Ovary (tissue), 7 donors: ENCODE measurements at regions not wholly inside any gene's neighbourhood (a gene's known extent, or its start where the extent isn't known, plus 50 kb on each side); places are given as distances from the start of the nearest gene placed in this dataset.

Source experiments
- DNase-seq, 5 donors: peaks; one replicate each; pipeline ENCODE4 v3.0.0-alpha.2; 2019 to 2020
- H3K27ac ChIP-seq, 2 donors: fragments of 200-600 bp; one replicate each; pipeline versions ENCODE4 v1.5.1 to v1.8.0; 2019 to 2022
- H3K27me3 ChIP-seq: fragments of 200-600 bp; one replicate; pipeline ENCODE4 v1.8.0; 2022
- H3K36me3 ChIP-seq: fragments of 200-600 bp; sonication (generic); one replicate; pipeline ENCODE4 v1.5.1; 2019
- H3K4me1 ChIP-seq: one replicate; pipeline ENCODE4 v1.8.1; 2013; ENCODE audit warnings: mild to moderate bottlenecking, moderate library complexity; ENCODE audit not compliant: insufficient read depth
- H3K4me3 ChIP-seq: fragments of 200-600 bp; sonication (generic); one replicate; pipeline ENCODE4 v1.5.1; 2017
- H3K9me3 ChIP-seq, 2 donors: fragments of 200-600 bp in 1 of 2; sonication (generic) in 1 of 2; one replicate each; pipeline versions ENCODE4 v1.5.1 to v1.8.1; 2013 to 2019; ENCODE audit warnings: mild to moderate bottlenecking in 1 of 2, moderate library complexity in 1 of 2
- CTCF ChIP-seq, 3 donors: fragments of 450-650 bp in 2 of 3; fragments of 200-600 bp in 1 of 3; IDR thresholded peaks; one replicate each; pipeline versions ENCODE4 v1.5.1 to v1.8.0; 2016 to 2022; ENCODE audit warnings: antibody characterized with exemption in 3 of 3, mild to moderate bottlenecking in 1 of 3
- EP300 ChIP-seq: sonication (generic); formaldehyde crosslinking; IDR thresholded peaks from one replicate; pipeline ENCODE4 v1.6.1; 2017; ENCODE audit warnings: antibody characterized with exemption
- POLR2A ChIP-seq: fragments of 450-650 bp; IDR thresholded peaks from one replicate; pipeline ENCODE4 v1.6.1; 2017; ENCODE audit warnings: antibody characterized with exemption, mild to moderate bottlenecking, moderate library complexity
- WGBS, 3 donors: extraction: QIAGEN DNeasy Blood & Tissue Kit in 1 of 3; methylation state at CpG; one replicate each; pipeline versions ENCODE4 v1.1.5 to v1.1.7; 2013 to 2017; 5-methylcytosine and 5-hydroxymethylcytosine counted together
- intact Hi-C, 4 donors: fragments of 100-400 bp; cut with DNase I; formaldehyde crosslinking; loops; one replicate each; pipeline versions ENCODE4 v1.11.0 to v1.15.1; 2022 to 2023
- donor health status: DM: no; HTN: no; CAD: no; lungs with moderate emphysema.
- donor health status: DM: no; HTN: no; CAD: no.
- donor health status: Bipolar disorder and iron deficiency.
- donor health status: DM: no; HTN: no; CAD: no.
- donor health status: DM: yes; HTN: yes; CAD: no.

- WGBS, 3 donors, result 94 to 96% (median 95%) methylated on average over 18 of the region's 18 CpGs
- intact Hi-C loops, result no loop called here
- TF ChIP-seq CTCF (IDR thresholded peaks at IDR 0.05), result no peak
- TF ChIP-seq POLR2A, result no peak
- no peak for TF ChIP-seq EP300
These were observed 971.7 kb downstream of the FSCB start for GRCh38 chr14:43535231-43535838.

DNA sequence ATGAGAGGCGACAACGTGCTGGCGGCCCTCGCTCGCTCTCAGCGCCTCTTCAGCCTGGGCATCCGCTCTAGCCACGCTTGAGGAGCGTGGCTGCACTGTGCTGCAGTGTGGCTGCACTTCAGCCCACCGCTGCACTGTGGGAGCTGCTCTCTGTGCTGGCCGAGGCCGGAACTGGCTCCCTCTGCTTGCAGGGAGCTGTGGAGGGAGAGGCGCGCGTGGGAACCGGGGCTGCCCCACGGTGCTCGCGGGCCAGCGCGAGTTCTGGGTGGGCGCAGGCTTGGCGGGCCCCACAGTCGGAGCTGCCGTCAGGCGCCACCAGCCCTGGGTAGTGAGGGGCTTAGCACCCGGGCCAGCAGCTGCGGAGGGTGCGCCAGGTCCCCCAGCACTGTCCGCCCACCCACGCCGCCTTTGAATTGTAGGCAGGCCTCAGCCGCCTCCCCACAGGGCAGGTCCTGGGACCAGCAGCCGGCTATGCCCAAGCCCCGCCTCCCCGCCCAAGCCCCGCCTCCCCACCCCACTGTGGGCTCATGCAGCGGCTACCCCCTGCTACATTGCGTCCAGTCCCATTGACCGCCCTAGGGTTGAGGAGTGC, 974.2 kb downstream of the FSCB start:
- no peaks in the 10 kb centered on the region for H3K4me1 ChIP-seq
- H3K9me3 ChIP-seq, result no peaks in the 10 kb centered on the region
- no peak for TF ChIP-seq CTCF (IDR thresholded peaks at IDR 0.05)
- no peak for TF ChIP-seq EP300
- no peak for TF ChIP-seq POLR2A
- DNase-seq, result no peak
- H3K27me3 ChIP-seq, result no peaks in the 10 kb centered on the region
- H3K4me3 ChIP-seq, result no peak overlapping the region
- WGBS, 3 donors, result 94 to 96% (median 95%) methylated on average over 38 to 40 of the region's 40 CpGs
- intact Hi-C loops, result no loop called here
- H3K27ac ChIP-seq, result no peak overlapping the region
- H3K36me3 ChIP-seq, result no peaks in the 10 kb centered on the region

More at GRCh38 chr14:43535231-43535838, 971.7 kb downstream of the FSCB start:
- peaks cover 2% of the 10 kb centered on the region for H3K4me1 ChIP-seq
- no peak for DNase-seq
- H3K4me3 ChIP-seq, result no peak overlapping the region
- H3K27ac ChIP-seq, result no peak overlapping the region
- H3K36me3 ChIP-seq, result no peaks in the 10 kb centered on the region
- no peaks in the 10 kb centered on the region for H3K9me3 ChIP-seq
- no peaks in the 10 kb centered on the region for H3K27me3 ChIP-seq

DNA sequence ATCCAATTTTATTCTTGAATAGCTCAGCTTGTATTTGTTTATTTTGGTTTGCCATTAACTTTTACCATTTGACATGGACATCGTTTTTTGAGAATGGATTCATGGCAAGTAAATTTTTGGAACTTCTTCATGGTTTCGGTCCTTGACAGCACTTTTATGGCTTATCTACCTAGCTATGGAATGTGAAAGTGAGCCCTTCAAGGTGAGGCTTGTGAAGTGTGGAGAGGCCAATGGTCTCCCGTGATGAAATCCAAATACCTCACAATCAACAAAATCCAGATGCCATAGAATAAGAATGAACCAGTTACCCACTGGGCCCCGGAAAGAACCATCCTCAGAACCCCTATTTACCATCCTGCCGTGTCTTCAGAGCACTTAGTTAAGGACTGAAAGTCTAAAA, 978.8 kb downstream of the FSCB start:
- no peak for DNase-seq

GRCh38 chr14:43525658-43526057, 981.4 kb downstream of the FSCB start:
- DNase-seq, result no peak
- no peaks in the 10 kb centered on the region for H3K36me3 ChIP-seq
- no peaks in the 10 kb centered on the region for H3K4me1 ChIP-seq
- intact Hi-C loops, result no loop called here
- TF ChIP-seq CTCF (IDR thresholded peaks at IDR 0.05) (no peak), EP300 (no peak)
- H3K27me3 ChIP-seq, result no peaks in the 10 kb centered on the region
- no peaks in the 10 kb centered on the region for H3K9me3 ChIP-seq
- WGBS, 3 donors, result 36 to 49% (median 40%) methylated on average over 1 of the region's 1 CpG
- H3K27ac ChIP-seq, result no peak overlapping the region
- H3K4me3 ChIP-seq, result no peak overlapping the region

More for the DNA sequence above, 978.8 kb downstream of the FSCB start:
- Histone ChIP-seq H3K4me3 (no peak overlapping the region), H3K27ac (no peak overlapping the region), H3K4me1 (no peaks in the 10 kb centered on the region), H3K9me3 (no peaks in the 10 kb centered on the region), H3K36me3 (no peaks in the 10 kb centered on the region), H3K27me3 (no peaks in the 10 kb centered on the region)
- WGBS, 3 donors, result 92 to 95% (median 93%) methylated on average over 5 of the region's 5 CpGs
- intact Hi-C loops, result no loop called here
- TF ChIP-seq POLR2A (no peak), CTCF (IDR thresholded peaks at IDR 0.05) (no peak)
